Uterus (tissue), 3 donors: ENCODE measurements at regions not wholly inside any gene's neighbourhood (a gene's known extent, or its start where the extent isn't known, plus 50 kb on each side); places are given as distances from the start of the nearest gene placed in this dataset.

Experiments
- DNase-seq, 2 donors: peaks; one replicate each; pipeline ENCODE4 v3.0.0-alpha.2; 2019 to 2020
- H3K27ac ChIP-seq, 2 donors: fragments of 200-600 bp; sonication (generic); 1 replicate in 1 of 2; 2 replicates in 1 of 2; pipeline ENCODE4 v1.5.1; 2016 to 2018
- H3K27me3 ChIP-seq, 2 donors: fragments of 200-600 bp; sonication (generic); one replicate each; pipeline ENCODE4 v1.5.1; 2018 to 2019; ENCODE audit warnings: control low read depth in 1 of 2
- H3K36me3 ChIP-seq, 2 donors: fragments of 200-600 bp; sonication (generic); one replicate each; pipeline ENCODE4 v1.5.1; 2019; ENCODE audit warnings: control low read depth in 1 of 2
- H3K4me1 ChIP-seq, 2 donors: fragments of 200-600 bp; sonication (generic); one replicate each; pipeline ENCODE4 v1.5.1; 2018 to 2019; ENCODE audit warnings: control low read depth in 1 of 2
- H3K4me3 ChIP-seq, 2 donors: fragments of 200-600 bp; sonication (generic); 1 replicate in 1 of 2; 2 replicates in 1 of 2; pipeline ENCODE4 v1.5.1; 2018 to 2019; ENCODE audit warnings: mild to moderate bottlenecking in 1 of 2
- H3K9me3 ChIP-seq, 2 donors: fragments of 200-600 bp; sonication (generic); one replicate each; pipeline ENCODE4 v1.5.1; 2019; ENCODE audit warnings: control low read depth in 1 of 2
- CTCF ChIP-seq, 4 experiments: fragments of 200-600 bp in 2 of 4; fragments of 450-650 bp in 2 of 4; sonication (generic) in 2 of 4; IDR thresholded peaks; one replicate each; pipeline ENCODE4 v1.5.1; 2016 to 2019; ENCODE audit warnings: antibody characterized with exemption in 4 of 4, mild to moderate bottlenecking in 2 of 4, moderate library complexity in 1 of 4
- POLR2A ChIP-seq, 2 donors: fragments of 450-650 bp; IDR thresholded peaks; one replicate each; pipeline ENCODE4 v1.6.1; 2016; ENCODE audit warnings: antibody characterized with exemption in 2 of 2, mild to moderate bottlenecking in 1 of 2, moderate library complexity in 1 of 2
- intact Hi-C: fragments of 100-400 bp; cut with DNase I; formaldehyde crosslinking; loops from one replicate; pipeline ENCODE4 v1.15.1; 2023; ENCODE audit warnings: low total_unique reads
- donor health status: DM: yes; HTN: yes; CAD: no.

GRCh38 chr6:103750603-103751002 lies 1109.1 kb downstream of the HACE1 start:
- Histone ChIP-seq H3K4me1 (no peaks in the 10 kb centered on the region), H3K9me3 (no peaks in the 10 kb centered on the region), H3K27me3 (no peaks in the 10 kb centered on the region), H3K36me3 (no peaks in the 10 kb centered on the region), H3K27ac (no peak overlapping the region), H3K4me3 (no peak overlapping the region)
- no peak for TF ChIP-seq CTCF (IDR thresholded peaks at IDR 0.05)
- TF ChIP-seq POLR2A (IDR thresholded peaks at IDR 0.05), result no peak
- no peak for DNase-seq
- intact Hi-C loops, result no loop called here

- Histone ChIP-seq H3K4me1 (no peaks in the 10 kb centered on the region), H3K27me3 (no peaks in the 10 kb centered on the region), H3K4me3 (no peak overlapping the region), H3K27ac (no peak overlapping the region), H3K36me3 (no peaks in the 10 kb centered on the region), H3K9me3 (no peaks in the 10 kb centered on the region)
- intact Hi-C loops, result no loop called here
- DNase-seq, result no peak
- TF ChIP-seq CTCF (IDR thresholded peaks at IDR 0.05) (no peak), POLR2A (IDR thresholded peaks at IDR 0.05) (no peak)
These were observed 1125.7 kb downstream of the HACE1 start for GRCh38 chr6:103734016-103734415.

GRCh38 chr6:103729658-103730057 lies 1130.1 kb downstream of the HACE1 start:
- H3K4me1 ChIP-seq, result no peaks in the 10 kb centered on the region
- no peak overlapping the region for H3K4me3 ChIP-seq
- H3K27me3 ChIP-seq, result no peaks in the 10 kb centered on the region
- no peaks in the 10 kb centered on the region for H3K36me3 ChIP-seq
- H3K9me3 ChIP-seq, result no peaks in the 10 kb centered on the region
- intact Hi-C loops, result no loop called here
- DNase-seq, result no peak
- TF ChIP-seq POLR2A (IDR thresholded peaks at IDR 0.05) (no peak), CTCF (IDR thresholded peaks at IDR 0.05) (no peak)
- H3K27ac ChIP-seq, result no peak overlapping the region

- no peak overlapping the region for H3K4me3 ChIP-seq
- H3K9me3 ChIP-seq, result no peaks in the 10 kb centered on the region
- TF ChIP-seq POLR2A (IDR thresholded peaks at IDR 0.05), result no peak
- TF ChIP-seq CTCF (IDR thresholded peaks at IDR 0.05), result no peak
- intact Hi-C loops, result no loop called here
- no peaks in the 10 kb centered on the region for H3K36me3 ChIP-seq
- H3K4me1 ChIP-seq, result no peaks in the 10 kb centered on the region
- DNase-seq, result no peak
- H3K27ac ChIP-seq, result no peak overlapping the region
- H3K27me3 ChIP-seq, result no peaks in the 10 kb centered on the region
These were observed 1136.0 kb downstream of the HACE1 start for GRCh38 chr6:103723438-103724322.

- TF ChIP-seq POLR2A (IDR thresholded peaks at IDR 0.05) (no peak), CTCF (IDR thresholded peaks at IDR 0.05) (no peak)
- no peaks in the 10 kb centered on the region for H3K9me3 ChIP-seq
- H3K27me3 ChIP-seq, result no peaks in the 10 kb centered on the region
These were observed 1137.0 kb downstream of the HACE1 start for GRCh38 chr6:103722683-103723082.

More at GRCh38 chr6:103722683-103723082, 1137.0 kb downstream of the HACE1 start:
- intact Hi-C loops, result no loop called here
- H3K4me3 ChIP-seq, result no peak overlapping the region
- H3K36me3 ChIP-seq, result no peaks in the 10 kb centered on the region
- DNase-seq, result no peak
- H3K4me1 ChIP-seq, result no peaks in the 10 kb centered on the region
- no peak overlapping the region for H3K27ac ChIP-seq
